ENCODE measurements at regions not wholly inside any gene's neighbourhood (a gene's known extent, or its start where the extent isn't known, plus 50 kb on each side); places are given as distances from the start of the nearest gene placed in this dataset.

DNA sequence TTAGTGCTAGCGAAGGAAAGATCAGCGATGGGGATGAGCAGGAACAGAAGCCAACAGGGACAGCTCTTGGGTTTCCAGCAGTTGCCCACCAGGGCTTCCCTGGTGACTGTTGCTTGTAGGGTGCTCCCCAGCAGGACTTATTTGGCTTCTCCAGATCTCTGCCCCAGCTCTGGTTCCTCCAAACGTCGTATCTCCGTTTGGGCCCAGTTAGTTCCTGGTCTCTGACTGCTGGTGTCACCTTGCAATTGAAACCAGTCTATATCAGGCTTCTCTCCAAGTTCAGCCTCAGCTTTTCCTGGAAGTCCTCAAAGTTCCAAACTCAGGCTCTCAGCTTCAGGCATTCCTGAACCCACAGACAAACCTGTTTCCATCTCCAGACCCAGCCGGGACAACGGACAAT is 70.8 kb upstream of the NXT1 start:
- Histone ChIP-seq H3K27ac (ENCODE audit: insufficient read depth, low read length) (no peak overlapping the region), H3K4me3 (ENCODE audit: insufficient read depth, low read depth, low read length) (no peak overlapping the region), H3K23ac (ENCODE audit: low read depth, low read length) (no peak overlapping the region), H2BK5ac (ENCODE audit: low read depth, low read length, poor library complexity, severe bottlenecking) (no peak overlapping the region), H4K8ac (ENCODE audit: low read depth in 2 of 2, low read length in 2 of 2) (no peak overlapping the region), H3K9me1 (ENCODE audit: insufficient read depth, low read length) (no peaks in the 10 kb centered on the region), H4K20me1 (ENCODE audit: insufficient read depth, low read length) (no peaks in the 10 kb centered on the region), H3K56ac (ENCODE audit: extremely low read depth, insufficient read depth, low read length) (no peak overlapping the region), H3K79me1 (ENCODE audit: low read depth in 1 of 2, low read length in 2 of 2) (no peaks in the 10 kb centered on the region), H3K4ac (ENCODE audit: low read depth, low read length) (no peak overlapping the region), H3K4me2 (ENCODE audit: low read depth, low read length) (no peak overlapping the region), H3K14ac (replicated peaks; ENCODE audit: low read depth, low read length) (no peak overlapping the region), H3K36me3 (ENCODE audit: control insufficient read depth, insufficient read depth, low read length) (no peaks in the 10 kb centered on the region), H2AK5ac (ENCODE audit: low read depth, low read length) (no peak overlapping the region), H2BK15ac (ENCODE audit: low read depth, low read length) (no peak overlapping the region), H3K9ac (ENCODE audit: low read depth, low read length) (no peak overlapping the region), H3K18ac (ENCODE audit: low read depth, low read length) (no peak overlapping the region), H3K4me1 (ENCODE audit: control insufficient read depth, insufficient read depth, low read length) (no peaks in the 10 kb centered on the region), H4K91ac (ENCODE audit: insufficient read depth, low read depth, low read length) (no peak overlapping the region), H2AFZ (replicated peaks; ENCODE audit: low read length, poor library complexity) (no peak overlapping the region), H3K27me3 (ENCODE audit: control insufficient read depth, insufficient read depth, low read length) (peaks cover under 1% of the 10 kb centered on the region; the same call in 1 of the 2 replicates), H2BK120ac (ENCODE audit: low read depth, low read length) (no peak overlapping the region), H3K9me3 (ENCODE audit: control insufficient read depth, insufficient read depth, low read length) (no peaks in the 10 kb centered on the region), H2BK20ac (ENCODE audit: low read depth, low read length) (no peak overlapping the region), H2AK9ac (replicated peaks; ENCODE audit: low read depth, low read length, poor library complexity) (no peak overlapping the region), H4K5ac (ENCODE audit: low read depth, low read length) (no peak overlapping the region)
- dilution Hi-C loops (cut with HindIII; ENCODE audit: low sequenced_read_pairs, unreplicated experiment), result no loop called here
- BruUV-seq (replicated peaks), result no TSS peak
- 89% methylated on average over 3 of the region's 7 CpGs; no CpG with 5 or more reads in 1 of the 2 experiments for WGBS, 2 experiments (ENCODE audit: extremely low coverage in 2 of 2, insufficient read length in 1 of 2)
- in situ Hi-C loops (cut with MboI; ENCODE audit: low sequenced_read_pairs), result no loop called here
- POLR2A ChIA-PET (ENCODE audit: unreplicated experiment), result no interaction called here
- CTCF ChIA-PET, result no interaction called here
- TF ChIP-seq, protein P1, sequence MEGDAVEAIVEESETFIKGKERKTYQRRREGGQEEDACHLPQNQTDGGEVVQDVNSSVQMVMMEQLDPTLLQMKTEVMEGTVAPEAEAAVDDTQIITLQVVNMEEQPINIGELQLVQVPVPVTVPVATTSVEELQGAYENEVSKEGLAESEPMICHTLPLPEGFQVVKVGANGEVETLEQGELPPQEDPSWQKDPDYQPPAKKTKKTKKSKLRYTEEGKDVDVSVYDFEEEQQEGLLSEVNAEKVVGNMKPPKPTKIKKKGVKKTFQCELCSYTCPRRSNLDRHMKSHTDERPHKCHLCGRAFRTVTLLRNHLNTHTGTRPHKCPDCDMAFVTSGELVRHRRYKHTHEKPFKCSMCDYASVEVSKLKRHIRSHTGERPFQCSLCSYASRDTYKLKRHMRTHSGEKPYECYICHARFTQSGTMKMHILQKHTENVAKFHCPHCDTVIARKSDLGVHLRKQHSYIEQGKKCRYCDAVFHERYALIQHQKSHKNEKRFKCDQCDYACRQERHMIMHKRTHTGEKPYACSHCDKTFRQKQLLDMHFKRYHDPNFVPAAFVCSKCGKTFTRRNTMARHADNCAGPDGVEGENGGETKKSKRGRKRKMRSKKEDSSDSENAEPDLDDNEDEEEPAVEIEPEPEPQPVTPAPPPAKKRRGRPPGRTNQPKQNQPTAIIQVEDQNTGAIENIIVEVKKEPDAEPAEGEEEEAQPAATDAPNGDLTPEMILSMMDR (conservative IDR thresholded peaks at IDR 0.05; ENCODE audit: low read depth, low read length), result no peak
- TF ChIP-seq USF2 (IDR thresholded peaks at IDR 0.05; ENCODE audit: low read depth, low read length) (no peak), CEBPB (IDR thresholded peaks at IDR 0.05; ENCODE audit: low read depth, low read length) (no peak), SMC3 (IDR thresholded peaks at IDR 0.05; ENCODE audit: low read depth, low read length) (no peak), BHLHE40 (IDR thresholded peaks at IDR 0.05; ENCODE audit: low read depth, low read length) (no peak), FOS (IDR thresholded peaks at IDR 0.05; ENCODE audit: low read depth, low read length) (no peak), RAD21 (IDR thresholded peaks at IDR 0.05; ENCODE audit: low read length) (no peak)
- intact Hi-C loops (cut with micrococcal nuclease), result no loop called here
- DNase-seq, result no peak
- ATAC-seq (ENCODE audit: low read depth), result no peak
